H9 (cell line): ENCODE measurements at regions not wholly inside any gene's neighbourhood (a gene's known extent, or its start where the extent isn't known, plus 50 kb on each side); places are given as distances from the start of the nearest gene placed in this dataset.

Source experiments
- DNase-seq: peaks from one replicate; pipeline ENCODE4 v3.0.0-alpha.2; 2017
- H2AFZ ChIP-seq: one replicate; pipeline ENCODE4 v1.6.1; 2013; ENCODE audit warnings: mild to moderate bottlenecking, low read length, control low read depth, moderate library complexity
- H2AK5ac ChIP-seq: 2 replicates; pipeline ENCODE4 v1.6.1; 2013; ENCODE audit warnings: low read length, control low read depth, mixed read lengths; ENCODE audit not compliant: insufficient read length
- H2BK120ac ChIP-seq: one replicate; pipeline ENCODE4 v1.6.1; 2013; ENCODE audit warnings: low read depth, mild to moderate bottlenecking, low read length, control low read depth, inconsistent platforms; ENCODE audit not compliant: poor library complexity, severe bottlenecking
- H2BK12ac ChIP-seq: 2 replicates; pipeline ENCODE4 v1.6.1; 2013; ENCODE audit warnings: low read length, control low read depth, mixed read lengths, low read depth; ENCODE audit not compliant: insufficient read length
- H2BK15ac ChIP-seq: 2 replicates; pipeline ENCODE4 v1.6.1; 2013; ENCODE audit warnings: low read depth, low read length, control low read depth
- H2BK20ac ChIP-seq: one replicate; pipeline ENCODE4 v1.6.1; 2013; ENCODE audit warnings: low read depth, mild to moderate bottlenecking, low read length, control low read depth, inconsistent platforms; ENCODE audit not compliant: poor library complexity, severe bottlenecking
- H2BK5ac ChIP-seq: 2 replicates; pipeline ENCODE4 v1.6.1; 2013; ENCODE audit warnings: low read length, control low read depth, mixed read lengths; ENCODE audit not compliant: insufficient read length
- H3K14ac ChIP-seq: 2 replicates; pipeline ENCODE4 v1.6.1; 2013; ENCODE audit warnings: low read length, control low read depth; ENCODE audit not compliant: insufficient read depth
- H3K18ac ChIP-seq: 2 replicates; pipeline ENCODE4 v1.6.1; 2013; ENCODE audit warnings: low read depth, mild to moderate bottlenecking, mixed read lengths, low read length, control low read depth; ENCODE audit not compliant: insufficient read length
- H3K23ac ChIP-seq: 2 replicates; pipeline ENCODE4 v1.6.1; 2013; ENCODE audit warnings: low read length, control low read depth, mixed read lengths, low read depth; ENCODE audit not compliant: insufficient read length
- H3K23me2 ChIP-seq: 2 replicates; pipeline ENCODE4 v1.6.1; 2013; ENCODE audit warnings: low read depth, mild to moderate bottlenecking, mixed read lengths, low read length, control low read depth; ENCODE audit not compliant: insufficient read length, poor library complexity, severe bottlenecking
- H3K27ac ChIP-seq: 2 replicates; pipeline ENCODE4 v1.5.1; 2013; ENCODE audit warnings: low read length, control low read depth, mixed read lengths, low read depth; ENCODE audit not compliant: insufficient read length
- H3K27me3 ChIP-seq: 2 replicates; pipeline ENCODE4 v1.6.1; 2013; ENCODE audit warnings: low read length, control low read depth, inconsistent platforms; ENCODE audit not compliant: insufficient read depth
- H3K4ac ChIP-seq: 2 replicates; pipeline ENCODE4 v1.6.1; 2013; ENCODE audit warnings: low read depth, mild to moderate bottlenecking, control low read depth, inconsistent platforms, low read length, moderate library complexity
- H3K4me1 ChIP-seq: 2 replicates; pipeline ENCODE4 v1.6.1; 2013; ENCODE audit warnings: low read length, control low read depth, inconsistent platforms; ENCODE audit not compliant: insufficient read depth
- H3K4me2 ChIP-seq: 2 replicates; pipeline ENCODE4 v1.6.1; 2013; ENCODE audit warnings: low read length, control low read depth, mixed read lengths; ENCODE audit not compliant: insufficient read length, insufficient read depth
- H3K56ac ChIP-seq: 2 replicates; pipeline ENCODE4 v1.6.1; 2013; ENCODE audit warnings: low read depth, mild to moderate bottlenecking, mixed read lengths, low read length, control low read depth; ENCODE audit not compliant: insufficient read length
- H3K79me1 ChIP-seq: 2 replicates; pipeline ENCODE4 v1.6.1; 2013; ENCODE audit warnings: low read depth, mild to moderate bottlenecking, moderate library complexity, low read length, control low read depth, inconsistent platforms; ENCODE audit not compliant: insufficient read depth, poor library complexity, severe bottlenecking
- H3K79me2 ChIP-seq: 2 replicates; pipeline ENCODE4 v1.6.1; 2013; ENCODE audit warnings: low read length, control low read depth, inconsistent platforms; ENCODE audit not compliant: insufficient read depth
- H3K9ac ChIP-seq: 2 replicates; pipeline ENCODE4 v1.6.1; 2013; ENCODE audit warnings: low read length, control low read depth, mixed read lengths; ENCODE audit not compliant: insufficient read length; ENCODE audit errors: extremely low read depth
- H3K9me3 ChIP-seq: one replicate; pipeline ENCODE4 v1.6.1; 2013; ENCODE audit warnings: low read depth, low read length, inconsistent platforms; ENCODE audit not compliant: control insufficient read depth
- H3T11ph ChIP-seq: one replicate; pipeline ENCODE4 v1.6.1; 2013; ENCODE audit warnings: mild to moderate bottlenecking, low read length, control low read depth, inconsistent platforms
- H4K20me1 ChIP-seq: one replicate; pipeline ENCODE4 v1.6.1; 2013; ENCODE audit not compliant: control insufficient read depth, insufficient read length, insufficient read depth
- H4K5ac ChIP-seq: 2 replicates; pipeline ENCODE4 v1.6.1; 2013; ENCODE audit warnings: low read depth, mild to moderate bottlenecking, mixed read lengths, low read length, control low read depth; ENCODE audit not compliant: insufficient read length
- H4K8ac ChIP-seq: replicated peaks from 2 replicates; pipeline ENCODE4 v1.6.1; 2013; ENCODE audit warnings: low read length, control low read depth, mixed read lengths, low read depth; ENCODE audit not compliant: insufficient read length
- H4K91ac ChIP-seq: 2 replicates; pipeline ENCODE4 v1.6.1; 2013; ENCODE audit warnings: low read depth, mild to moderate bottlenecking, moderate library complexity, mixed read lengths, low read length, control low read depth; ENCODE audit not compliant: insufficient read length
- H3K27ac Mint-ChIP-seq, 3 experiments: 2 replicates in 2 of 3; 3 replicates in 1 of 3; pipeline ENCODE4 v1.8.0; 2020 to 2021; ENCODE audit warnings: mixed read lengths in 3 of 3, mild to moderate bottlenecking in 1 of 3, moderate library complexity in 1 of 3
- H3K27me3 Mint-ChIP-seq: 2 replicates; pipeline ENCODE4 v1.8.0; 2021; ENCODE audit warnings: low read depth, mild to moderate bottlenecking, moderate library complexity, mixed read lengths
- H3K36me3 Mint-ChIP-seq, 3 experiments: 2 replicates in 2 of 3; 3 replicates in 1 of 3; pipeline ENCODE4 v1.8.0; 2020 to 2021; ENCODE audit warnings: low read depth in 3 of 3, mixed read lengths in 3 of 3; ENCODE audit not compliant: insufficient read depth in 1 of 3
- H3K4me1 Mint-ChIP-seq, 2 experiments: 2 replicates each; pipeline ENCODE4 v1.8.0; 2020; ENCODE audit warnings: mixed read lengths in 2 of 2
- H3K4me3 Mint-ChIP-seq, 2 experiments: 2 replicates in 1 of 2; 3 replicates in 1 of 2; pipeline ENCODE4 v1.8.0; 2020 to 2021; ENCODE audit warnings: mild to moderate bottlenecking in 2 of 2, mixed read lengths in 2 of 2, moderate library complexity in 1 of 2
- H3K9me3 Mint-ChIP-seq, 2 experiments: 2 replicates in 1 of 2; 3 replicates in 1 of 2; pipeline ENCODE4 v1.8.0; 2020; ENCODE audit warnings: mild to moderate bottlenecking in 2 of 2, mixed read lengths in 2 of 2, moderate library complexity in 1 of 2
- CTCF ChIP-seq: fragments of 200-600 bp; sonication (generic); conservative IDR thresholded peaks from 3 replicates; pipeline ENCODE4 v1.8.0; 2021; ENCODE audit warnings: antibody characterized with exemption, mild to moderate bottlenecking
- WGBS: extraction: QIAGEN DNeasy Blood & Tissue Kit; methylation state at CpG from one replicate; pipeline ENCODE4 v1.1.7; 2013; ENCODE audit warnings: missing lambda C conversion rate, low lambda C conversion rate, mixed read lengths; ENCODE audit not compliant: insufficient read length; ENCODE audit errors: extremely low coverage; 5-methylcytosine and 5-hydroxymethylcytosine counted together

- H4K5ac ChIP-seq, result no peak overlapping the region
- H3K4ac ChIP-seq, result no peak overlapping the region
- Mint-ChIP-seq H3K27me3 (no peaks in the 10 kb centered on the region), H3K4me1 (peaks cover 3 to 6% of the 10 kb centered on the region in 2 experiments; a peak in 1 of 4 replicates), H3K36me3 (no peaks in the 10 kb centered on the region), H3K9me3 (no peaks in the 10 kb centered on the region), H3K27ac (no peak overlapping the region), H3K4me3 (no peak overlapping the region)
- H3K27me3 ChIP-seq, result no peaks in the 10 kb centered on the region
- H2BK5ac ChIP-seq, result no peak overlapping the region
- H2BK120ac ChIP-seq, result no peak overlapping the region
- no peaks in the 10 kb centered on the region for H3K79me2 ChIP-seq
- no peaks in the 10 kb centered on the region for H4K20me1 ChIP-seq
- H3K56ac ChIP-seq, result no peak overlapping the region
- H3K9me3 ChIP-seq, result no peaks in the 10 kb centered on the region
- no peak overlapping the region for H3K14ac ChIP-seq
- H3T11ph ChIP-seq, result no peak overlapping the region
- H2BK20ac ChIP-seq, result no peak overlapping the region
- no peak overlapping the region for H3K9ac ChIP-seq
- no peak for TF ChIP-seq CTCF
- H2AFZ ChIP-seq, result no peak overlapping the region
- H2BK15ac ChIP-seq, result no peak overlapping the region
- H3K4me1 ChIP-seq, result no peaks in the 10 kb centered on the region
- H2AK5ac ChIP-seq, result no peak overlapping the region
- no peak overlapping the region for H4K91ac ChIP-seq
- H3K23ac ChIP-seq, result no peak overlapping the region
- H3K79me1 ChIP-seq, result no peaks in the 10 kb centered on the region
- H4K8ac ChIP-seq, result no peak overlapping the region
- H3K4me2 ChIP-seq, result no peak overlapping the region
- H3K27ac ChIP-seq, result no peak overlapping the region
- no peaks in the 10 kb centered on the region for H3K23me2 ChIP-seq
- DNase-seq, result no peak
- H2BK12ac ChIP-seq, result no peak overlapping the region
- WGBS, result no CpG with 5 or more reads among the region's 3 CpGs
- no peak overlapping the region for H3K18ac ChIP-seq
Measured at GRCh38 chr4:11214281-11214680, 214.4 kb downstream of the HS3ST1 start.
